ENCODE measurements at regions not wholly inside any gene's neighbourhood (a gene's known extent, or its start where the extent isn't known, plus 50 kb on each side); places are given as distances from the start of the nearest gene placed in this dataset.

DNA sequence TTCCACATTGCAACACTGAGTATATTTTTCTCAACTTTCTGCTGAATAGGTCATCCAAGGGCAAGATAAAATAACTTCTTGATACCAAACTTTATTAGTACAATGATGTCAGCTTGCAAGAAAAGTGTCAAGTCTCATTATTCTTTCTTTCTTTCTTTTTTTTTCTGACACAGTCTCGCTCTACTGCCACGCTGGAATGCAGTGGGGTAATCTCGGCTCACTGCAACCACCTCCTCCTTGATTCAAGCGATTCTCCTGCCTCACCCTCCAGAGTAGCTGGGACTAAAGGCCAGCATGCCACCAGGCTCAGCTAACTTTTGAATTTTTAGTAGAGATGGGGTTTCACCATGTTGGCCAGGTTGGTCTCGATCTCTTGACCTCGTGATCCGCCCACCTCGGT, 523.4 kb downstream of the FSCB start:
- Mint-ChIP-seq H3K4me1 (ENCODE audit: low read depth) (no peaks in the 10 kb centered on the region), H3K4me3 (no peak overlapping the region), H3K9me3 (peaks cover 4% of the 10 kb centered on the region in 2 donors), H3K36me3 (ENCODE audit: insufficient read depth in 2 of 2) (no peaks in the 10 kb centered on the region), H3K27ac (no peak overlapping the region), H3K27me3 (ENCODE audit: low read depth) (no peaks in the 10 kb centered on the region)
- no peak for ATAC-seq (replicated peaks in 1 of 2)
- DNase-seq: no peak

DNA sequence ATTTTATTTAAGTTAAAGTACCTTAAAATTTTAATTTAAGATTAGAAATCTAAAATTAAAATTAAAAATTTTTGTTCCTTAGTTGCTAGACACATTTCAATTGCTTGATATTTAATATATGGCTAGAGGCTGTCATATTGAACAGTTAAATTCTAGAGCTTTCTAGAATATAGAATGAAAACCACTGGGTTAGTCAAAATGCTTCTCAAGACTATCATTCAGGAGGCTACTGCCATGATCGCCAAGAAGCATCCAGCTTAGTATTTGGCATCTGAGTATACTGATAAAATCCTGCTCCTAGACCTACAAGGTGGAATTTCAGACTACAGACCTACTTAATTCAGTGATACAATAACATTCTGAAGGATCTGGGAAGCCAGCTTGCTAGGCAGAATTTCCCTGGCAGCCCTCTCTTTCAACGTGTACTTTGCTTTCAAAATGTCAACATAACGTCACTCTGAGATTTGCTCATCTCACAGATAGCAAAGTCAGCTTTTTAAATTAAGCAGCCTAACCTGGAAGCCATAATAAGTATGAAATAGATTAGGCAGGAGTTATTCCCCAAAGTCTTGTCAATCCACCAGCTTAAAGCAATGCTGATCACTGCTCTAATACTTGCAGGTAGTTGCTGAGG, 525.8 kb downstream of the FSCB start:
- Mint-ChIP-seq H3K36me3 (ENCODE audit: insufficient read depth in 2 of 2) (no peaks in the 10 kb centered on the region), H3K27me3 (ENCODE audit: low read depth) (no peaks in the 10 kb centered on the region), H3K9me3 (peaks cover 4 to 6% of the 10 kb centered on the region in 2 donors), H3K4me3 (no peak overlapping the region), H3K27ac (no peak overlapping the region), H3K4me1 (ENCODE audit: low read depth) (no peaks in the 10 kb centered on the region)
- DNase-seq (no peak), ATAC-seq (replicated peaks in 1 of 2) (no peak)

DNA sequence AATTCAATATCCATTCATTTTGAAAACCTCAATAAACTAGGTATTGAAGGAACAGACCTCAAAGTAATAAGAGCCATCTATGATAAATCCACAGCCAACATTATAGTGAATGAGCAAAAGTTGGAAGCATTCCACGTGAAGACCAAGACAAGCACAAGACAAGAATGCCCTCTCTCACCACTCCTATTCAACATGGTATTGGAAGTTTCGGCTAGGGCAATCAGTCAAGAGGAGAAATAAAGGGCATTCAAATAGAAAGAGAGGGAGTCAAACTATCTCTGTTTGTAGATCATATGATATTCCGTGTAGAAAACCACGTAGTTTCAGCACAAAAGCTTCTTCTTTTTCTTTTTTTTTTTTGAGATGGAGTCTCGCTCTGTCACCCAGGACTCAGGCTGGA, 550.3 kb downstream of the FSCB start:
- DNase-seq: no peak
- ATAC-seq (replicated peaks in 1 of 2): no peak
- H3K9me3 Mint-ChIP-seq: peaks cover 2 to 14% of the 10 kb centered on the region in 2 donors
- no peak overlapping the region for H3K27ac Mint-ChIP-seq
- no peaks in the 10 kb centered on the region for H3K4me1 Mint-ChIP-seq (ENCODE audit: low read depth)
- no peaks in the 10 kb centered on the region for H3K27me3 Mint-ChIP-seq (ENCODE audit: low read depth)
- H3K4me3 Mint-ChIP-seq: no peak overlapping the region
- H3K36me3 Mint-ChIP-seq (ENCODE audit: insufficient read depth in 2 of 2): peaks cover 0 to 2% of the 10 kb centered on the region in 2 donors

DNA sequence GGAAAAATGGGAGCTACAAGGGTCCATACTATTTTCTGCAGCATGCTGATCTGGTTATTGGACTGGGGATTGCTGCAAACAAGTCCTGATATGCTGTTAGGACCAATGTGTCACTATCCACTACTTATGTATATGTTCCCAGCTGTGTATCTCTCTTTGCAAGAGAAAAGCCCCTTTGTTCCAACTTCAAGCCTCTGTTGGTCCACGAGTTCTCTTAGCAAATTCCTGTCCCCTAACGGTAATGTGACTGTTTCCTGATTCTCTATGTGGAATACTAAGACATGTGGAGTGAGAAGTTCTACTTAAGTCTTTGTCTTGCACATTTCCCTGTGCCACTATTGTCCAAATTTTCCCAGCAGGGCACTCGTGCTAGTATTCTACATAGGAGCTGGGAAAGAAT, 557.7 kb downstream of the FSCB start:
- Mint-ChIP-seq H3K27ac (no peak overlapping the region), H3K27me3 (ENCODE audit: low read depth) (no peaks in the 10 kb centered on the region), H3K36me3 (ENCODE audit: insufficient read depth in 2 of 2) (peaks cover 0 to 1% of the 10 kb centered on the region in 2 donors), H3K4me3 (no peak overlapping the region), H3K9me3 (peaks cover 2 to 3% of the 10 kb centered on the region in 2 donors), H3K4me1 (ENCODE audit: low read depth) (no peaks in the 10 kb centered on the region)
- DNase-seq (no peak), ATAC-seq (replicated peaks in 1 of 2) (no peak)

DNA sequence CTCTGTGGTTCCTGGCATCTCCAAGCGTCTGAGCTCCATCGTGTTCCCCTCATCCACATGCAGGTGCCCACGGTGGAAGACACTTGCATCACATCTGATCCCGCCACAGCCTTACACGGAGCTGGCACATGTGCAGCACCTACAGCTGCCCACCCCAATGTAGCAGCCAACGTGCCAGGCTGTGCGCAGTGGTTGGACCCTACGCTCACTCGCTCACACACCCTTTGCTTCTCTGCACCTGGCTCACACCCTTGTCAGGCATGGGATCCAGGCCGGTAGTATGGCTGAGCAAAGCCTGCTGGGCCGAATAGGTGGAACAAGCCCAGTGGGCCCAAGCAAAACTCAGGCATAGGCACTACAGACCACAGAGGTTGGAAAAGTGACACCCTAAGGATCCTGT, 567.2 kb downstream of the FSCB start:
- DNase-seq (no peak), ATAC-seq (replicated peaks in 1 of 2) (no peak)
- H3K27ac Mint-ChIP-seq: no peak overlapping the region
- H3K4me3 Mint-ChIP-seq: no peak overlapping the region
- no peaks in the 10 kb centered on the region for H3K4me1 Mint-ChIP-seq (ENCODE audit: low read depth)
- H3K36me3 Mint-ChIP-seq (ENCODE audit: insufficient read depth in 2 of 2): peaks cover 0 to 2% of the 10 kb centered on the region in 2 donors
- H3K27me3 Mint-ChIP-seq (ENCODE audit: low read depth): no peaks in the 10 kb centered on the region
- peaks cover 5 to 6% of the 10 kb centered on the region in 2 donors for H3K9me3 Mint-ChIP-seq

DNA sequence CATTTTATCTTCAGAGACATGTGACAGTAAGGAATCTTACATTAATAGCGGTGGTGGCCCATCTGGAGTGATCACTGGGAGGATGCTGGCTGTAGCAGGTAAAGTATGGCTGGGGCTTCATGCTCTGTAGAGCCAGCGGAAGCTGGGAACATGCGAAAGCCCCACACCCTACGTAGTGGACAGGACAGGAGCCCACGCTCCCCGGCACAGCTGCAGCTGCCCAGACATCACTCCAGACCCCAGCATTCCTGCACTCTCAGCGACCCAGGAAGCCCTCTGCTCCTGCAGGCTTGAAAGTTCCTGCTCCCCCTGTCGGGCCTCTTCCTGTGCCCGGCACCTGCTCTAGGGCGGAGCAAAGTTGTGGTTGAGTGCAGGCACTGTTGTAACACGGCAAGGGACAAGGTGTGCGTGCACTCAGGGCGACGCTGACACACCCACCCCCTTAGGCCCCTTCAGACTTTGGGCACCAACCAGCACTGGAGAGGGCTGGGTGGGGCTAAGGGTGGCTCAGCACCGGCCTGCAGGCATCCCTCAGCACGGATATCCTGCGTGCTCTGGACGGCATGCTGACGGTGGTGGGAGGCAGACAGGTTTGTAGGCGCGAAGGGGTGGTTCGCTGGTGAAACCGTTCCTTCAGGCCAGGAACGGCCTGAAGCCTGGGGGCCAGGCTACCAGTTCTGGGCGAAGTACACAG, 568.3 kb downstream of the FSCB start:
- H3K27me3 Mint-ChIP-seq (ENCODE audit: low read depth): no peaks in the 10 kb centered on the region
- H3K4me3 Mint-ChIP-seq: no peak overlapping the region
- peaks cover 4 to 8% of the 10 kb centered on the region in 2 donors for H3K9me3 Mint-ChIP-seq
- H3K4me1 Mint-ChIP-seq (ENCODE audit: low read depth): no peaks in the 10 kb centered on the region
- ATAC-seq (replicated peaks in 1 of 2): no peak
- H3K27ac Mint-ChIP-seq: no peak overlapping the region
- no peak for DNase-seq
- peaks cover 0 to 2% of the 10 kb centered on the region in 2 donors for H3K36me3 Mint-ChIP-seq (ENCODE audit: insufficient read depth in 2 of 2)

DNA sequence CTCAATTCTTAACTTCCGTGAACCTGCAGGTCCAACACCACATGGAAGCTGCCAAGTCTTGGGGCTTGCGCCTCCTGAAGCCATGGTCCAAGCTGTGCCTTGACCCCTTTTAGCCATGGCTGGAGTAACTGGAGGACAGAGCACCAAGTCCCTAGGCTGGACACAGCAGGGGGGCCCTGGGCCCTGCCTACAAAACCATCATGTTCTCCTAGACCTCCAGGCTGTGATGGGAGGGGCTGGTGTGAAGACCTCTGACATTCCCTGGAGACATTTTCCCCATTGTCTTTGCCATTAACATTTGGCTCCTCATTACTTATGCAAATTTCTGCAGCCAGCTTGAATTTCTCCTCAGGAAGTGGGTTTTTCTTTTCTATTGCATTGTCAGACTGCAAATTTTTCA, 570.1 kb downstream of the FSCB start:
- DNase-seq (no peak), ATAC-seq (replicated peaks in 1 of 2) (no peak)
- Mint-ChIP-seq H3K9me3 (peaks cover 1 to 6% of the 10 kb centered on the region in 2 donors), H3K27me3 (ENCODE audit: low read depth) (no peaks in the 10 kb centered on the region), H3K4me3 (no peak overlapping the region), H3K27ac (no peak overlapping the region), H3K4me1 (ENCODE audit: low read depth) (no peaks in the 10 kb centered on the region), H3K36me3 (ENCODE audit: insufficient read depth in 2 of 2) (peaks cover 0 to 2% of the 10 kb centered on the region in 2 donors)

DNA sequence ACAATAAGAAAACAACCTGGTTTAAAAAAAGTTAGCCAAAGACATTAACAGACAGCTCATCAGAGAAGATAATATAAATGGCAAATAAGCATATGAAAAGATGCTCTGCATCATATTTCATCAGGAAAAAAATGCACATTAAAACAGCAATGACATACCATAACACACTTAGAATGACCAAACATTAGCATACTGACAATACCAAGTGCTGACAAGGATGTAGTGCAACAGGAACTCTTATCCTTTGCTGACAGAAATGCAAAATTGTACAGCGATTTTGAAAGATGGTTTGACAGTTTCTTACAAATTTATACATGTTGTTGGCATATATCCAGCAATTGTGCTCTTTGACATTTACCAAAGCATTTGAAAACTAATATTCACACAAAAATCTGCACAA, 573.0 kb downstream of the FSCB start:
- Mint-ChIP-seq H3K9me3 (peaks cover 2 to 9% of the 10 kb centered on the region in 2 donors), H3K36me3 (ENCODE audit: insufficient read depth in 2 of 2) (no peaks in the 10 kb centered on the region), H3K27ac (no peak overlapping the region), H3K4me1 (ENCODE audit: low read depth) (no peaks in the 10 kb centered on the region), H3K4me3 (no peak overlapping the region), H3K27me3 (ENCODE audit: low read depth) (no peaks in the 10 kb centered on the region)
- no peak for DNase-seq
- ATAC-seq (replicated peaks in 1 of 2): no peak

DNA sequence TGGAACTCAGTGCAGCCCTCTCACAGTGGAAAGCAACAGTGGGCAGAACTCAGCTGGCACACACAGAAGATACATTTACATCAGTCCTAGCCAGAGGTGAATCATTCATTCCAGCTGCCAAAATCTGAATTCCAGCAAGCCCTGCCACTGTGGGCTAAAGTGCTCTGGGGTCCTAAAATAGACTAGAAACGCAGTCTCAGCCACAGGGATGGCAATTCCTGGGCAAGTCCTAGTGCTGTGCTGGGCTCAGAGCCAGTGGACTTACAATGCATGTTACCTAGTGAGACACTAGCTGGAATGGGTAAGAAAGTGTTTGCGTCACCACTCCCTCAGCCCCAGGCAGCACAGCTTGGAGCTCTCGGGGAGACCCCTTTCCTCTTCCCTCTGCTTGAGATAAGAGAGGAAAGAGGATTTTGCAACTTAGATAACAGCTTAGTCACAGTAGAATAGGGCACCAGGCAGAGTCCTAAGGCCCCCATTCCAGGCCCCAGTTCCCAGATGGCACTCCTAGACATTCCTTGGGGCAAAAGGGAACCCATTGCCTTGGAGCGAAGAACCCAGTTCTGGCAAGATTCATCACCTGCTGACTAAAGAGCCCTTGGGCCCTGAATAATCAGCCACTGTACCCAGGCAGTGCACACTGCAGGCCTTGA, 592.9 kb downstream of the FSCB start:
- Mint-ChIP-seq H3K27me3 (ENCODE audit: low read depth) (no peaks in the 10 kb centered on the region), H3K36me3 (ENCODE audit: insufficient read depth in 2 of 2) (no peaks in the 10 kb centered on the region), H3K4me3 (no peak overlapping the region), H3K27ac (no peak overlapping the region), H3K4me1 (ENCODE audit: low read depth) (no peaks in the 10 kb centered on the region), H3K9me3 (peaks cover 6 to 12% of the 10 kb centered on the region in 2 donors)
- DNase-seq (no peak), ATAC-seq (replicated peaks in 1 of 2) (no peak)

DNA sequence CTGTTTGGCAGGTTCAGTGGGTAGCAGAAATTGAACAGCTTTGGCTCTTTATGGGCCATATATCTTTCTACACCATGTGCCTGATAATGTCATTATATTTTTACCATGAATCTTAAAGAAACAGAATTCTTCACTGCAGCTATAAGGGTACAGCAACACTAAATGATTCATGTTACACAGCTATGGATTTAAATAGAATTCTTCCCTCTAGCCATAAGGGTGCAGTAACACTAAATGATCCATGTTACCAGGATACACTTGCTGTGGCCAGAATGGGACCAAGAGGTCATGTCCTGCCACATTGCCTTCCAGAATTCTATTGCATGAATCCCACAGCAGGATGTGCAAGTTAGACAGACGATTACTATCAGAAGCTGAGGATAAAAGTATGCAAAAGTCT, 603.9 kb downstream of the FSCB start:
- H3K27me3 Mint-ChIP-seq (ENCODE audit: low read depth): no peaks in the 10 kb centered on the region
- no peak for DNase-seq

DNA sequence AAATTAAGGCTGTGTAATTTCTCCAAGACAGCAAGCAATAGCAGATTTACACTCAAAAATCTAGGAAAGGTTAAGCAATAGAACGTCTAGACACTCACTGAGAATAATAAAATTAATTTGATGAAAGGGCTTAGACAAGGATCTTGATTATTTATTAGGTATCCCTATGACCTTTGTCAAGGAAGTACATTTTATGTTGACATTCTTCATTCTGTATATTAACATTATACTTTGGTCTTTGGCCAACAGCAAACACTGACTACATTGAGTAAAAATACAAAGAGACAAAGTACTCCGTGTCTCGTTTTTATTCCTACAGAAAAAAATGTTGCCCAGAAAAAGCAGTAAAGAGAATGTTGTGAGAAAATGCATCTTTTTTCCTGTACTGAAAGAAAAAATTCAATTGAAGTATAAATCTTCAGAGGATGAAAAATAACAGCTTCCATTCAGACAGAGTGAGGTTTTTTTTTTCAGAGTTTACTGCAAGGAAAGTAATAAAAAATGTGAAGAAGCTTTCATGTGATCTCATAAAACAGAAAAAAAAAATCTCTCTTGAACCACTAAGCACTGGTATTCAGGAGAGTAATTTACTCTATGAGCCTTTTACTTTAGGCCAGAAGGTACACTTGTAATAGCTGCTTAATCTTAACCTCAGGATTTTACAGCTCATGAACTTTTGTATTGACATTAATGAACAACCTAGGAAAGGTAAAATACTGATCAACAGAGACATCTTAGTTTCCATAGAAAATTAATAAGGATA, 605.0 kb downstream of the FSCB start:
- H3K4me1 Mint-ChIP-seq (ENCODE audit: low read depth): no peaks in the 10 kb centered on the region
- no peak overlapping the region for H3K4me3 Mint-ChIP-seq
- H3K27me3 Mint-ChIP-seq (ENCODE audit: low read depth): no peaks in the 10 kb centered on the region
- DNase-seq (no peak), ATAC-seq (replicated peaks in 1 of 2) (no peak)
- H3K36me3 Mint-ChIP-seq (ENCODE audit: insufficient read depth in 2 of 2): no peaks in the 10 kb centered on the region
- H3K27ac Mint-ChIP-seq: no peak overlapping the region
- peaks cover 2 to 4% of the 10 kb centered on the region in 2 donors for H3K9me3 Mint-ChIP-seq

More for the DNA sequence above, 603.9 kb downstream of the FSCB start:
- Mint-ChIP-seq H3K9me3 (peaks cover 2 to 4% of the 10 kb centered on the region in 2 donors), H3K27ac (no peak overlapping the region), H3K36me3 (ENCODE audit: insufficient read depth in 2 of 2) (no peaks in the 10 kb centered on the region), H3K4me3 (no peak overlapping the region), H3K4me1 (ENCODE audit: low read depth) (no peaks in the 10 kb centered on the region)
- ATAC-seq (replicated peaks in 1 of 2): no peak

DNA sequence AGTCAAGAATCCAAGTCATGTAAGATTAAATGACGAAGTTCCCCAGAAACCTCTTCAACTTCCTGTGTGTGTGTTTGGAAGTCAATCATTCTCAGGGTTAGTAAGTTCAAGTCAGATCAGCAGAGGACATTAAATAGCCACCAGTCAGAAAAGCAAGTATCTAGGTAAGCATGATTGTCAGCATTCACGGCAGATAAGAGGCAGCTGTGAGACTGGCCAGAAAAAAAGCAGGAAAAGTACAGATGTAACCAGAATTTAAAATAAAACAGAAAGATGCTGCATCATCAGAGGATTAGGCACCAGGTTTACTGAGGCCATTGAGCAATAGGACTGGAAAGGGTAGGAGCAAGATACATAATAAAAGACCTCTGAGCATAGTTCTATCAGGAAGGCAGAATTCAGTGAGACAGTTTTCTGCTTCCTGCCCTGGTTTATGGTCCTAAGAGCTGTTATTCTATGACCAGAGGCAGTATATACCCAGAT, 606.9 kb downstream of the FSCB start:
- no peak overlapping the region for H3K27ac Mint-ChIP-seq
- H3K9me3 Mint-ChIP-seq: no peaks in the 10 kb centered on the region
- H3K36me3 Mint-ChIP-seq (ENCODE audit: insufficient read depth in 2 of 2): no peaks in the 10 kb centered on the region
- DNase-seq: no peak
- H3K4me3 Mint-ChIP-seq: no peak overlapping the region
- H3K4me1 Mint-ChIP-seq (ENCODE audit: low read depth): no peaks in the 10 kb centered on the region
- ATAC-seq (replicated peaks in 1 of 2): no peak
- H3K27me3 Mint-ChIP-seq (ENCODE audit: low read depth): no peaks in the 10 kb centered on the region

DNA sequence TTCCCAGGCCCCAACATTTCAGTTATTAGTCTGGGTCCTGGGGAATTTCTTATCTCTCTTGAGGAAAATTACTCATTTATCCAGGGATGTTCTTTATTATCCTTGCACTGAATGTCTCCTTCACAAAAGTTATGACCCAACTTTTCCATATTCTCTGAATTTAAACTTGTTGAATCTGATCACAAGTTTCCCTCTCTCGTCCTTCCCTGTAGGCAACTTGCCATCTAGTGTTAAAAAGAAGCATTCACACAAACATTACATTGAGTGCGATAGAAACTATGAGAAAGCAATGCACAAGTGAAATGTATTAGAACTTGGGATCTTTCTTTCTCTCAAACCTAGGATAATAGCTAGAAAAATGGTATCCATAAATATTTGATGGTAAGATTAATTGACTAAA, 608.4 kb downstream of the FSCB start:
- no peak overlapping the region for H3K27ac Mint-ChIP-seq
- no peaks in the 10 kb centered on the region for H3K9me3 Mint-ChIP-seq
- H3K4me1 Mint-ChIP-seq (ENCODE audit: low read depth): no peaks in the 10 kb centered on the region
- no peaks in the 10 kb centered on the region for H3K36me3 Mint-ChIP-seq (ENCODE audit: insufficient read depth in 2 of 2)
- ATAC-seq (replicated peaks in 1 of 2): no peak
- no peak for DNase-seq
- H3K4me3 Mint-ChIP-seq: no peak overlapping the region
- no peaks in the 10 kb centered on the region for H3K27me3 Mint-ChIP-seq (ENCODE audit: low read depth)

Data from activated T-cell treated with anti-CD3 and anti-CD28 coated beads, Interleukin-2, amount 50 U/mL, for 72 hours (primary cell).